ENCODE measurements at regions not wholly inside any gene's neighbourhood (a gene's known extent, or its start where the extent isn't known, plus 50 kb on each side); places are given as distances from the start of the nearest gene placed in this dataset.

DNA sequence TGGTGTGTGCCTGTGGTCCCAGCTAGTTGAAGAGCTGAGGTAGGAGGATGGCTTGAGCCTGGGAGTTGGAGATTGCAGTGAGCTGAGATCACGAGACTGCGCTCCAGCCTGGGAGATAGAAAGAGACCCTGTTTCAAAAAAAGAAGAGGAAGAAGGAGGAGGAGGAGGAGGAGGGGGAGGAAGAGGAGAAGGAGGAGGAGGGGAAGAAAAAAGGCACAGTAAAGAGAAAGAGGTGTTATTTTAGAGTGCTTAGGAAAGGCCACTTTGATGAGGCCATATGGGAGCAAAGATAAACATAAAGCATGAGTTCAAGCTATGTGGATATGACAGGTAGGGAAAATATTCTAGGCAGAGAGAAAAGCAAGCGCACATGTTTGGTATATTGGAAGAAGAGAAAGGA, 154.1 kb upstream of the BTG1 start:
- no peak overlapping the region for H3K4me3 ChIP-seq (replicated peaks; ENCODE audit: low read depth, low read length)
- DNase-seq (ENCODE audit: extremely low read depth, low read depth): no peak
- TF ChIP-seq, protein P1, sequence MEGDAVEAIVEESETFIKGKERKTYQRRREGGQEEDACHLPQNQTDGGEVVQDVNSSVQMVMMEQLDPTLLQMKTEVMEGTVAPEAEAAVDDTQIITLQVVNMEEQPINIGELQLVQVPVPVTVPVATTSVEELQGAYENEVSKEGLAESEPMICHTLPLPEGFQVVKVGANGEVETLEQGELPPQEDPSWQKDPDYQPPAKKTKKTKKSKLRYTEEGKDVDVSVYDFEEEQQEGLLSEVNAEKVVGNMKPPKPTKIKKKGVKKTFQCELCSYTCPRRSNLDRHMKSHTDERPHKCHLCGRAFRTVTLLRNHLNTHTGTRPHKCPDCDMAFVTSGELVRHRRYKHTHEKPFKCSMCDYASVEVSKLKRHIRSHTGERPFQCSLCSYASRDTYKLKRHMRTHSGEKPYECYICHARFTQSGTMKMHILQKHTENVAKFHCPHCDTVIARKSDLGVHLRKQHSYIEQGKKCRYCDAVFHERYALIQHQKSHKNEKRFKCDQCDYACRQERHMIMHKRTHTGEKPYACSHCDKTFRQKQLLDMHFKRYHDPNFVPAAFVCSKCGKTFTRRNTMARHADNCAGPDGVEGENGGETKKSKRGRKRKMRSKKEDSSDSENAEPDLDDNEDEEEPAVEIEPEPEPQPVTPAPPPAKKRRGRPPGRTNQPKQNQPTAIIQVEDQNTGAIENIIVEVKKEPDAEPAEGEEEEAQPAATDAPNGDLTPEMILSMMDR (IDR thresholded peaks at IDR 0.05; ENCODE audit: low read depth, low read length, missing control alignments): no peak

DNA sequence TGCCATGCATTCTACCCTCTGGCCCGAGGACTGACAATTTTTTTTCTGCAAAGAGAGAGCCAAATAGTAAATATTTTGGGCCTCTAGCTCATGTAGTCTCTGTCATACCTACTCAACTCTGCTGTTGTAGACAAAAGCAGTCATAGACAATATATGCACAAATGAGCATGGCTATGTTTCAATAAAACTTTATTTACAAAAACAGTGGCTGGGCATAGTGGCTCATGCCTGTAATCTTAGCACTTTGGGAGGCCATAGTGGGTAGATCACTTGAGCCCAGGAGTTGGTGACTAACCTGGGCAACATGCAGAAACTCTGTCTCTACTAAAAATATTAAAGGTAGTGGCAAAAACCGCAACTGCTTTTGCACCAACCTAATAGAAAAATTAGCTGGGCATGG, 153.7 kb upstream of the BTG1 start:
- TF ChIP-seq, protein P1 (IDR thresholded peaks at IDR 0.05; ENCODE audit: low read depth, low read length, missing control alignments): no peak
- DNase-seq (ENCODE audit: extremely low read depth, low read depth): no peak
- H3K4me3 ChIP-seq (replicated peaks; ENCODE audit: low read depth, low read length): no peak overlapping the region

DNA sequence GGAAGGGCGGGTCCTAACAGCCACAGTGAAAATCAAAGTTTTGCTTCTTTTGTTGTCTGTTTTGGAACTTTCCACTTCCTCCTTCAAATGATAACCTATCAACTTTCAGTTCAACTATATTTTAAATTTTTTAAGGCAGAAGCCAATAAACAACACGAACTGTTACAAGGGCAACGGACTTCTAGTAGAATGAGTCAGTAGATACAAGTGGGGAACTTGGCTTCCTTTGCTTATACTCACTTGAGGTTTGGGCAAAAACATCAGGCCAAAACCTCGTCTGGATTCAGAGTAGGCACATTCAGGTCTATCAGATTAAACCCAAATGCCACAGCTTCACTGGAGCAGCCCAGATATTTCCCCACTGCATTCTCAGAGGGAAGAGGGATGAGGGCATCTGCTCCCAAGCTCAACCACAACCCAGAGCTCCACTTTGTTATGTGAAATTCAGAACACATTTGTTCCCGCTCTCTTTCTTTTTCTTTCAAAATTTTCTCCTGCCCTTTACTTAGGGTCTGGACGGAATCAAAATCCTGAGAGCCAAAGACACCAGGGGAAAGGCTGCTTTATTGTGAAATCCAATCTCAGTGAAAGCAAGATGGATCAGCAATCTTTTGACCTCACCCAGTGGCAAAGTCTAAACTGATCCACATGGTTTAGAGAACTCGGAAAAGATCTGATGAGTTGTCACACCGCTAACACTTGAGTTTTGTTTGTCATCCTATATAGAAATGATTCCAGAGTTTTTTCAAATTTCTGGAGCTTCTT, 152.5 kb upstream of the BTG1 start:
- H3K4me3 ChIP-seq (replicated peaks; ENCODE audit: low read depth, low read length): no peak overlapping the region
- DNase-seq (ENCODE audit: extremely low read depth, low read depth): no peak
- TF ChIP-seq, protein P1 (IDR thresholded peaks at IDR 0.05; ENCODE audit: low read depth, low read length, missing control alignments): no peak

DNA sequence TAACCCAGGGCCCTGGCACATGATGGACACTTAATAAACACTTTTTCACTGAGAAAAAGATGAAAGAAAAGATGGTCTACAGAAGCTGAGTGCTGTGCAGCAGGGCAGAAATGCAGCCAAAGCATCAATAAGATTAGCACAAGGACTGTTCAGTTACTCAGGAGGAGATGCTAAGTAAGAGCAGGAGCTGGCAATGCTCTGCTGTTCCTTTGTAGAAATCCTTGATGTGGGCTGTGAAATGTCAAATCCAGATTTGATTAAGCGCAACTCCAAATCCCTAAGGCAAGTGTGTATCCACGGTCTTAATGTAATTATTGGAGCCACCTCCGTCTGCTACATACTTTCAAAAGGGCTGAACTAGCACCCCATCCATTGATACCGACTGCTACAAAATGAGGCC, 151.8 kb upstream of the BTG1 start:
- TF ChIP-seq, protein P1 (IDR thresholded peaks at IDR 0.05; ENCODE audit: low read depth, low read length, missing control alignments): no peak
- DNase-seq (ENCODE audit: extremely low read depth, low read depth): no peak
- no peak overlapping the region for H3K4me3 ChIP-seq (replicated peaks; ENCODE audit: low read depth, low read length)

DNA sequence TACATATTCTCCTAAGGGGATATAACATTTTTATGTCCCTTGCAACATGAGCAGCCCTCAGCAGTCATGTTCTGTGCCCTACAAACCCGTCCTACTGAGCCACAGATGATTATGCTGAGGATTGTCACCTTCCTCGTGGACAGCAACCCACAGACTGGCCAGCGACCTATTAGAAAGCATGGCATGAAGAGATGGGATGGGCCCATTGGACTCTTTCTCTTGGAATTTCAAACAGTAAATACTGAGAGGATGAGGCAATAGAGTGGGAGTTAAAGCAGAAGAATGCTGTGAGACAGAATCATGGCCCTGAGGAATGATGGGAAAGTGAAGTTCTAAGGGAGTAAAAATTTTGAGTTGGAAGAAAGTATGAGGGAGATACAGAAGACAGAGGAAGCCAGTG, 149.9 kb upstream of the BTG1 start:
- no peak overlapping the region for H3K4me3 ChIP-seq (replicated peaks; ENCODE audit: low read depth, low read length)
- TF ChIP-seq, protein P1 (IDR thresholded peaks at IDR 0.05; ENCODE audit: low read depth, low read length, missing control alignments): no peak
- DNase-seq (ENCODE audit: extremely low read depth, low read depth): no peak

DNA sequence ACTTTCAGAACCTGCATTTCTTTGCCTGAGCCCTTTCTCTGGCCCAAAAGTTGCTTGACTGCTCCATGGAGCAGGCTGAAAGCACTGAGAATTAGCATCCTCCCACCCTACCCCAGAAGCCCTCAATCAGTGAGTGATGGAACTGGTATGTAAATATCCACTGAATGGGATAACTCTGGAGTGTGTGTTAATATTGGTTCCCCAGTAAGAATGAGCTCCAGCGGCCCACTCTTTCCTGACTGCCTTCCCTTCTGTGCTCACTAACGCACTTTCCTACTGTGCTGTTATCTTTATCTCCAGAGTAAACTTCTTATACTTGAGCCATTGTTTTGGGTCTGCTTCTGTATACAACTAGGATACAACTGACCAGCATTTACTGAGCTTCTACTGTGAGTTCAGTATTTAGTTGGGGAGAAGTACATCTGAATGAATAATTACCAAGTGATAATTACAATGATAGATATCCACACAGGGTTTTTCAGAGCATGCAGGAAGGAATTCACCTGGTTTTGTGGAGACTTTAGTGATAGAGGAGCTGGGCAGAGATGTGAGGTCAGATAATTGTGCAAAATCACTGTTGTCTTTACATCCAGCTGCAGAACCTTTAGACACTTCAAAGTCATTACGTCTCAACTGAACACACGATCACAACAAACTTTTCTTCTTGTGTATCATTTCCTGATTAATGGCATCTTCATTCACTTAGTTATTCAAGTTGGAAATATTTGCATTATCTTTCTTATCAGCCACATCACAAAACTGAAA, 149.2 kb upstream of the BTG1 start:
- TF ChIP-seq, protein P1 (IDR thresholded peaks at IDR 0.05; ENCODE audit: low read depth, low read length, missing control alignments): no peak
- no peak for DNase-seq (ENCODE audit: extremely low read depth, low read depth)
- no peak overlapping the region for H3K4me3 ChIP-seq (replicated peaks; ENCODE audit: low read depth, low read length)
